ENCODE measurements at regions not wholly inside any gene's neighbourhood (a gene's known extent, or its start where the extent isn't known, plus 50 kb on each side); places are given as distances from the start of the nearest gene placed in this dataset.

GRCh38 chr6:170128346-170128745, 162.5 kb downstream of the DLL1 start:
- no peak overlapping the region for H3K27ac ChIP-seq (ENCODE audit: low read depth, low read length, severe bottlenecking)
- H3K4me3 ChIP-seq (ENCODE audit: extremely low read depth, insufficient read depth, low read length, poor library complexity, severe bottlenecking), result no peak overlapping the region
- no peaks in the 10 kb centered on the region for H3K4me1 ChIP-seq (ENCODE audit: control insufficient read depth, insufficient read depth, low read length, poor library complexity, severe bottlenecking)
- WGBS, 2 experiments (ENCODE audit: insufficient coverage in 2 of 2), result 93% methylated on average over 6 to 9 of the region's 10 CpGs
- H3K9me3 ChIP-seq (ENCODE audit: control insufficient read depth, low read length), result no peaks in the 10 kb centered on the region
- no peaks in the 10 kb centered on the region for H3K36me3 ChIP-seq (ENCODE audit: control insufficient read depth, insufficient read depth, low read length)

- Histone ChIP-seq H3K4me3 (ENCODE audit: extremely low read depth, insufficient read depth, low read length, poor library complexity, severe bottlenecking) (no peak overlapping the region), H3K9me3 (ENCODE audit: control insufficient read depth, low read length) (no peaks in the 10 kb centered on the region), H3K36me3 (ENCODE audit: control insufficient read depth, insufficient read depth, low read length) (no peaks in the 10 kb centered on the region), H3K27ac (ENCODE audit: low read depth, low read length, severe bottlenecking) (no peak overlapping the region), H3K4me1 (ENCODE audit: control insufficient read depth, insufficient read depth, low read length, poor library complexity, severe bottlenecking) (peaks cover 5% of the 10 kb centered on the region)
- 87 to 88% methylated on average over 6 to 8 of the region's 9 CpGs for WGBS, 2 experiments (ENCODE audit: insufficient coverage in 2 of 2)
Measured at GRCh38 chr6:170127151-170127550, 163.7 kb downstream of the DLL1 start.

GRCh38 chr6:170125456-170126300, 165.2 kb downstream of the DLL1 start:
- Histone ChIP-seq H3K4me1 (ENCODE audit: control insufficient read depth, insufficient read depth, low read length, poor library complexity, severe bottlenecking) (peaks cover 5% of the 10 kb centered on the region), H3K9me3 (ENCODE audit: control insufficient read depth, low read length) (no peaks in the 10 kb centered on the region), H3K27ac (ENCODE audit: low read depth, low read length, severe bottlenecking) (no peak overlapping the region), H3K4me3 (ENCODE audit: extremely low read depth, insufficient read depth, low read length, poor library complexity, severe bottlenecking) (no peak overlapping the region), H3K36me3 (ENCODE audit: control insufficient read depth, insufficient read depth, low read length) (no peaks in the 10 kb centered on the region)
- WGBS, 2 experiments (ENCODE audit: insufficient coverage in 2 of 2), result 87 to 89% methylated on average over 23 to 26 of the region's 27 CpGs

GRCh38 chr6:170124836-170125235, 166.0 kb downstream of the DLL1 start:
- 83 to 92% methylated on average over 4 of the region's 5 CpGs for WGBS, 2 experiments (ENCODE audit: insufficient coverage in 2 of 2)
- H3K27ac ChIP-seq (ENCODE audit: low read depth, low read length, severe bottlenecking), result no peak overlapping the region
- H3K4me3 ChIP-seq (ENCODE audit: extremely low read depth, insufficient read depth, low read length, poor library complexity, severe bottlenecking), result no peak overlapping the region
- H3K4me1 ChIP-seq (ENCODE audit: control insufficient read depth, insufficient read depth, low read length, poor library complexity, severe bottlenecking), result peaks cover 5% of the 10 kb centered on the region
- H3K36me3 ChIP-seq (ENCODE audit: control insufficient read depth, insufficient read depth, low read length), result no peaks in the 10 kb centered on the region
- H3K9me3 ChIP-seq (ENCODE audit: control insufficient read depth, low read length), result no peaks in the 10 kb centered on the region

- Histone ChIP-seq H3K27ac (ENCODE audit: low read depth, low read length, severe bottlenecking) (no peak overlapping the region), H3K4me1 (ENCODE audit: control insufficient read depth, insufficient read depth, low read length, poor library complexity, severe bottlenecking) (peaks cover 5% of the 10 kb centered on the region), H3K9me3 (ENCODE audit: control insufficient read depth, low read length) (peaks cover 2% of the 10 kb centered on the region), H3K36me3 (ENCODE audit: control insufficient read depth, insufficient read depth, low read length) (no peaks in the 10 kb centered on the region), H3K4me3 (ENCODE audit: extremely low read depth, insufficient read depth, low read length, poor library complexity, severe bottlenecking) (no peak overlapping the region)
- 70 to 100% methylated on average over 1 to 2 of the region's 2 CpGs for WGBS, 2 experiments (ENCODE audit: insufficient coverage in 2 of 2)
Measured at GRCh38 chr6:170124150-170124549, 166.7 kb downstream of the DLL1 start.

- H3K9me3 ChIP-seq (ENCODE audit: control insufficient read depth, low read length), result peaks cover 4% of the 10 kb centered on the region
- WGBS, 2 experiments (ENCODE audit: insufficient coverage in 2 of 2), result 50 to 85% methylated on average over 1 of the region's 1 CpG
- peaks cover 5% of the 10 kb centered on the region for H3K4me1 ChIP-seq (ENCODE audit: control insufficient read depth, insufficient read depth, low read length, poor library complexity, severe bottlenecking)
- H3K36me3 ChIP-seq (ENCODE audit: control insufficient read depth, insufficient read depth, low read length), result no peaks in the 10 kb centered on the region
- no peak overlapping the region for H3K4me3 ChIP-seq (ENCODE audit: extremely low read depth, insufficient read depth, low read length, poor library complexity, severe bottlenecking)
- H3K27ac ChIP-seq (ENCODE audit: low read depth, low read length, severe bottlenecking), result no peak overlapping the region
Measured at GRCh38 chr6:170122651-170123050, 168.2 kb downstream of the DLL1 start.

GRCh38 chr6:170117111-170117972, 173.5 kb downstream of the DLL1 start:
- 90 to 94% methylated on average over 13 to 20 of the region's 21 CpGs for WGBS, 2 experiments (ENCODE audit: insufficient coverage in 2 of 2)
- no peak overlapping the region for H3K27ac ChIP-seq (ENCODE audit: low read depth, low read length, severe bottlenecking)

GRCh38 chr6:170116636-170117035, 174.2 kb downstream of the DLL1 start:
- no peak overlapping the region for H3K27ac ChIP-seq (ENCODE audit: low read depth, low read length, severe bottlenecking)
- H3K9me3 ChIP-seq (ENCODE audit: control insufficient read depth, low read length), result peaks cover 4% of the 10 kb centered on the region
- H3K36me3 ChIP-seq (ENCODE audit: control insufficient read depth, insufficient read depth, low read length), result no peaks in the 10 kb centered on the region
- 92 to 100% methylated on average over 3 to 6 of the region's 7 CpGs for WGBS, 2 experiments (ENCODE audit: insufficient coverage in 2 of 2)
- H3K4me1 ChIP-seq (ENCODE audit: control insufficient read depth, insufficient read depth, low read length, poor library complexity, severe bottlenecking), result no peaks in the 10 kb centered on the region
- no peak overlapping the region for H3K4me3 ChIP-seq (ENCODE audit: extremely low read depth, insufficient read depth, low read length, poor library complexity, severe bottlenecking)

More at GRCh38 chr6:170117111-170117972, 173.5 kb downstream of the DLL1 start:
- H3K36me3 ChIP-seq (ENCODE audit: control insufficient read depth, insufficient read depth, low read length), result no peaks in the 10 kb centered on the region
- H3K4me3 ChIP-seq (ENCODE audit: extremely low read depth, insufficient read depth, low read length, poor library complexity, severe bottlenecking), result no peak overlapping the region
- no peaks in the 10 kb centered on the region for H3K4me1 ChIP-seq (ENCODE audit: control insufficient read depth, insufficient read depth, low read length, poor library complexity, severe bottlenecking)
- H3K9me3 ChIP-seq (ENCODE audit: control insufficient read depth, low read length), result peaks cover 4% of the 10 kb centered on the region

GRCh38 chr6:170114956-170115855, 175.7 kb downstream of the DLL1 start:
- 83 to 90% methylated on average over 8 to 11 of the region's 15 CpGs for WGBS, 2 experiments (ENCODE audit: insufficient coverage in 2 of 2)
- H3K27ac ChIP-seq (ENCODE audit: low read depth, low read length, severe bottlenecking), result no peak overlapping the region

More at GRCh38 chr6:170114956-170115855, 175.7 kb downstream of the DLL1 start:
- Histone ChIP-seq H3K4me1 (ENCODE audit: control insufficient read depth, insufficient read depth, low read length, poor library complexity, severe bottlenecking) (no peaks in the 10 kb centered on the region), H3K36me3 (ENCODE audit: control insufficient read depth, insufficient read depth, low read length) (no peaks in the 10 kb centered on the region), H3K4me3 (ENCODE audit: extremely low read depth, insufficient read depth, low read length, poor library complexity, severe bottlenecking) (no peak overlapping the region), H3K9me3 (ENCODE audit: control insufficient read depth, low read length) (peaks cover 4% of the 10 kb centered on the region)

All from mesodermal cell (in vitro differentiated cells).